ENCODE measurements at regions not wholly inside any gene's neighbourhood (a gene's known extent, or its start where the extent isn't known, plus 50 kb on each side); places are given as distances from the start of the nearest gene placed in this dataset.
"Not testable (repeated sequence)": the region's sequence is repeated elsewhere in the genome, so short reads cannot be mapped to it uniquely, and the experiment has no call there.

- no peak overlapping the region for H3K4me3 ChIP-seq (ENCODE audit: low read depth in 1 of 5, low read length in 5 of 5)
- H3K36me3 ChIP-seq (ENCODE audit: control insufficient read depth in 5 of 5, insufficient read depth in 5 of 5, low read length in 5 of 5), result no peaks in the 10 kb centered on the region
- H3K27me3 ChIP-seq (ENCODE audit: control insufficient read depth in 5 of 5, insufficient read depth in 4 of 5, low read length in 5 of 5), result no peaks in the 10 kb centered on the region
- H3K9ac ChIP-seq (ENCODE audit: low read length in 5 of 5), result no peak overlapping the region
- no peak overlapping the region for H3K27ac ChIP-seq (ENCODE audit: low read depth, low read length)
- no peaks in the 10 kb centered on the region for H3K4me1 ChIP-seq (ENCODE audit: control insufficient read depth in 5 of 5, insufficient read depth in 5 of 5, low read length in 5 of 5)
- no peaks in the 10 kb centered on the region for H3K9me3 ChIP-seq (ENCODE audit: control insufficient read depth in 5 of 5, low read length in 5 of 5)
These were observed 789.4 kb upstream of the KIRREL3 start for GRCh38 chr11:127789927-127790326.

GRCh38 chr11:127772938-127773337 is 772.4 kb upstream of the KIRREL3 start:
- not testable (repeated sequence) for H3K4me3 ChIP-seq (ENCODE audit: low read depth in 1 of 5, low read length in 5 of 5); H3K36me3 ChIP-seq (ENCODE audit: control insufficient read depth in 5 of 5, insufficient read depth in 5 of 5, low read length in 5 of 5); H3K9ac ChIP-seq (ENCODE audit: low read length in 5 of 5); H3K27me3 ChIP-seq (ENCODE audit: control insufficient read depth in 5 of 5, insufficient read depth in 4 of 5, low read length in 5 of 5); H3K27ac ChIP-seq (ENCODE audit: low read depth, low read length); H3K4me1 ChIP-seq (ENCODE audit: control insufficient read depth in 5 of 5, insufficient read depth in 5 of 5, low read length in 5 of 5); H3K9me3 ChIP-seq (ENCODE audit: control insufficient read depth in 5 of 5, low read length in 5 of 5)

- not testable (repeated sequence) for H3K36me3 ChIP-seq (ENCODE audit: control insufficient read depth in 5 of 5, insufficient read depth in 5 of 5, low read length in 5 of 5); H3K4me3 ChIP-seq (ENCODE audit: low read depth in 1 of 5, low read length in 5 of 5); H3K4me1 ChIP-seq (ENCODE audit: control insufficient read depth in 5 of 5, insufficient read depth in 5 of 5, low read length in 5 of 5); H3K27me3 ChIP-seq (ENCODE audit: control insufficient read depth in 5 of 5, insufficient read depth in 4 of 5, low read length in 5 of 5); H3K9me3 ChIP-seq (ENCODE audit: control insufficient read depth in 5 of 5, low read length in 5 of 5); H3K9ac ChIP-seq (ENCODE audit: low read length in 5 of 5); H3K27ac ChIP-seq (ENCODE audit: low read depth, low read length)
These were observed 768.4 kb upstream of the KIRREL3 start for GRCh38 chr11:127768931-127769330.

DNA sequence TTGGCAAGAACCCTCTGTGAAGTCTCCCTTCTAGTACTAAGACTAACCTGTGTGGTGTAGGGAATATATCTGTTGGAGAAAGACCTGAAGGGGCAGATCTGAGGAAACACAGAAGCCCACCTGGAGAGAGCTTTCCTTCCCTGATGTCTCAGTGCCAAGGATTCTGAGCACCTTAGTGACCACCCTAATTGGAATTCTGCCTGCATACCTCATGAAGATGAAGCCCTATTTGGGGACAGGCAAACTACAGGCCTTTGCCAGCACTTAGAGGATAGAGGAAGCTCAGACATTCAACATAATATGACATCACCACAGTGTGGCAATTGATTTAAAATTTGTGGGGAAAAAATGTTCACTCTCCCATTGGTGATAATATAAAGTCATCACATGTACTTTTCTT is 766.2 kb upstream of the KIRREL3 start:
- Histone ChIP-seq H3K4me1 (ENCODE audit: control insufficient read depth in 5 of 5, insufficient read depth in 5 of 5, low read length in 5 of 5) (peaks cover 0 to 3% (median 0%) of the 10 kb centered on the region in 5 donors), H3K4me3 (ENCODE audit: low read depth in 1 of 5, low read length in 5 of 5) (no peak overlapping the region), H3K27ac (ENCODE audit: low read depth, low read length) (no peak overlapping the region), H3K9me3 (ENCODE audit: control insufficient read depth in 5 of 5, low read length in 5 of 5) (no peaks in the 10 kb centered on the region), H3K27me3 (ENCODE audit: control insufficient read depth in 5 of 5, insufficient read depth in 4 of 5, low read length in 5 of 5) (no peaks in the 10 kb centered on the region), H3K36me3 (ENCODE audit: control insufficient read depth in 5 of 5, insufficient read depth in 5 of 5, low read length in 5 of 5) (no peaks in the 10 kb centered on the region), H3K9ac (ENCODE audit: low read length in 5 of 5) (no peak overlapping the region)

- no peak overlapping the region for H3K27ac ChIP-seq (ENCODE audit: low read depth, low read length)
- peaks cover 0 to 7% (median 0%) of the 10 kb centered on the region in 5 donors for H3K4me1 ChIP-seq (ENCODE audit: control insufficient read depth in 5 of 5, insufficient read depth in 5 of 5, low read length in 5 of 5)
These were observed 738.3 kb upstream of the KIRREL3 start for GRCh38 chr11:127738771-127739286.

GRCh38 chr11:127737499-127737898 is 736.9 kb upstream of the KIRREL3 start:
- Histone ChIP-seq H3K9me3 (ENCODE audit: control insufficient read depth in 5 of 5, low read length in 5 of 5) (no peaks in the 10 kb centered on the region), H3K4me3 (ENCODE audit: low read depth in 1 of 5, low read length in 5 of 5) (no peak overlapping the region), H3K27ac (ENCODE audit: low read depth, low read length) (no peak overlapping the region), H3K4me1 (ENCODE audit: control insufficient read depth in 5 of 5, insufficient read depth in 5 of 5, low read length in 5 of 5) (peaks cover 0 to 15% (median 0%) of the 10 kb centered on the region in 5 donors), H3K27me3 (ENCODE audit: control insufficient read depth in 5 of 5, insufficient read depth in 4 of 5, low read length in 5 of 5) (no peaks in the 10 kb centered on the region), H3K9ac (ENCODE audit: low read length in 5 of 5) (no peak overlapping the region), H3K36me3 (ENCODE audit: control insufficient read depth in 5 of 5, insufficient read depth in 5 of 5, low read length in 5 of 5) (no peaks in the 10 kb centered on the region)

More at GRCh38 chr11:127738771-127739286, 738.3 kb upstream of the KIRREL3 start:
- Histone ChIP-seq H3K27me3 (ENCODE audit: control insufficient read depth in 5 of 5, insufficient read depth in 4 of 5, low read length in 5 of 5) (no peaks in the 10 kb centered on the region), H3K9me3 (ENCODE audit: control insufficient read depth in 5 of 5, low read length in 5 of 5) (no peaks in the 10 kb centered on the region), H3K4me3 (ENCODE audit: low read depth in 1 of 5, low read length in 5 of 5) (no peak overlapping the region), H3K36me3 (ENCODE audit: control insufficient read depth in 5 of 5, insufficient read depth in 5 of 5, low read length in 5 of 5) (no peaks in the 10 kb centered on the region), H3K9ac (ENCODE audit: low read length in 5 of 5) (no peak overlapping the region)

- H3K4me1 ChIP-seq (ENCODE audit: control insufficient read depth in 5 of 5, insufficient read depth in 5 of 5, low read length in 5 of 5), result peaks cover 0 to 15% (median 0%) of the 10 kb centered on the region in 5 donors
- no peak overlapping the region for H3K27ac ChIP-seq (ENCODE audit: low read depth, low read length)
- no peaks in the 10 kb centered on the region for H3K9me3 ChIP-seq (ENCODE audit: control insufficient read depth in 5 of 5, low read length in 5 of 5)
- H3K36me3 ChIP-seq (ENCODE audit: control insufficient read depth in 5 of 5, insufficient read depth in 5 of 5, low read length in 5 of 5), result no peaks in the 10 kb centered on the region
- no peak overlapping the region for H3K9ac ChIP-seq (ENCODE audit: low read length in 5 of 5)
- no peaks in the 10 kb centered on the region for H3K27me3 ChIP-seq (ENCODE audit: control insufficient read depth in 5 of 5, insufficient read depth in 4 of 5, low read length in 5 of 5)
- no peak overlapping the region for H3K4me3 ChIP-seq (ENCODE audit: low read depth in 1 of 5, low read length in 5 of 5)
These were observed 733.0 kb upstream of the KIRREL3 start for GRCh38 chr11:127733552-127733951.

- H3K27ac ChIP-seq (ENCODE audit: low read depth, low read length), result no peak overlapping the region
- H3K4me3 ChIP-seq (ENCODE audit: low read depth in 1 of 5, low read length in 5 of 5), result no peak overlapping the region
- no peak overlapping the region for H3K9ac ChIP-seq (ENCODE audit: low read length in 5 of 5)
- H3K9me3 ChIP-seq (ENCODE audit: control insufficient read depth in 5 of 5, low read length in 5 of 5), result peaks cover 0 to 3% (median 0%) of the 10 kb centered on the region in 5 donors
- no peaks in the 10 kb centered on the region for H3K27me3 ChIP-seq (ENCODE audit: control insufficient read depth in 5 of 5, insufficient read depth in 4 of 5, low read length in 5 of 5)
- H3K36me3 ChIP-seq (ENCODE audit: control insufficient read depth in 5 of 5, insufficient read depth in 5 of 5, low read length in 5 of 5), result no peaks in the 10 kb centered on the region
- no peaks in the 10 kb centered on the region for H3K4me1 ChIP-seq (ENCODE audit: control insufficient read depth in 5 of 5, insufficient read depth in 5 of 5, low read length in 5 of 5)
These were observed 725.8 kb upstream of the KIRREL3 start for GRCh38 chr11:127726367-127726766.

GRCh38 chr11:127723714-127724113 is 723.1 kb upstream of the KIRREL3 start:
- Histone ChIP-seq H3K36me3 (ENCODE audit: control insufficient read depth in 5 of 5, insufficient read depth in 5 of 5, low read length in 5 of 5) (no peaks in the 10 kb centered on the region), H3K9me3 (ENCODE audit: control insufficient read depth in 5 of 5, low read length in 5 of 5) (peaks cover 0 to 3% (median 0%) of the 10 kb centered on the region in 5 donors), H3K9ac (ENCODE audit: low read length in 5 of 5) (no peak overlapping the region)

GRCh38 chr11:127713226-127713625 is 712.7 kb upstream of the KIRREL3 start:
- no peak overlapping the region for H3K27ac ChIP-seq (ENCODE audit: low read depth, low read length)
- H3K27me3 ChIP-seq (ENCODE audit: control insufficient read depth in 5 of 5, insufficient read depth in 4 of 5, low read length in 5 of 5), result no peaks in the 10 kb centered on the region
- H3K36me3 ChIP-seq (ENCODE audit: control insufficient read depth in 5 of 5, insufficient read depth in 5 of 5, low read length in 5 of 5), result no peaks in the 10 kb centered on the region
- H3K4me1 ChIP-seq (ENCODE audit: control insufficient read depth in 5 of 5, insufficient read depth in 5 of 5, low read length in 5 of 5), result no peaks in the 10 kb centered on the region
- no peak overlapping the region for H3K9ac ChIP-seq (ENCODE audit: low read length in 5 of 5)
- H3K4me3 ChIP-seq (ENCODE audit: low read depth in 1 of 5, low read length in 5 of 5), result no peak overlapping the region
- peaks cover 0 to 4% (median 0%) of the 10 kb centered on the region in 5 donors for H3K9me3 ChIP-seq (ENCODE audit: control insufficient read depth in 5 of 5, low read length in 5 of 5)

More at GRCh38 chr11:127723714-127724113, 723.1 kb upstream of the KIRREL3 start:
- no peak overlapping the region for H3K4me3 ChIP-seq (ENCODE audit: low read depth in 1 of 5, low read length in 5 of 5)
- H3K27ac ChIP-seq (ENCODE audit: low read depth, low read length), result no peak overlapping the region
- H3K27me3 ChIP-seq (ENCODE audit: control insufficient read depth in 5 of 5, insufficient read depth in 4 of 5, low read length in 5 of 5), result no peaks in the 10 kb centered on the region
- no peaks in the 10 kb centered on the region for H3K4me1 ChIP-seq (ENCODE audit: control insufficient read depth in 5 of 5, insufficient read depth in 5 of 5, low read length in 5 of 5)

- Histone ChIP-seq H3K9me3 (ENCODE audit: control insufficient read depth in 5 of 5, low read length in 5 of 5) (peaks cover 0 to 4% (median 0%) of the 10 kb centered on the region in 5 donors), H3K27me3 (ENCODE audit: control insufficient read depth in 5 of 5, insufficient read depth in 4 of 5, low read length in 5 of 5) (no peaks in the 10 kb centered on the region), H3K4me3 (ENCODE audit: low read depth in 1 of 5, low read length in 5 of 5) (no peak overlapping the region), H3K27ac (ENCODE audit: low read depth, low read length) (no peak overlapping the region), H3K4me1 (ENCODE audit: control insufficient read depth in 5 of 5, insufficient read depth in 5 of 5, low read length in 5 of 5) (no peaks in the 10 kb centered on the region), H3K36me3 (ENCODE audit: control insufficient read depth in 5 of 5, insufficient read depth in 5 of 5, low read length in 5 of 5) (no peaks in the 10 kb centered on the region), H3K9ac (ENCODE audit: low read length in 5 of 5) (no peak overlapping the region)
These were observed 711.2 kb upstream of the KIRREL3 start for GRCh38 chr11:127711748-127712147.
